ENCODE measurements at regions not wholly inside any gene's neighbourhood (a gene's known extent, or its start where the extent isn't known, plus 50 kb on each side); places are given as distances from the start of the nearest gene placed in this dataset.

DNA sequence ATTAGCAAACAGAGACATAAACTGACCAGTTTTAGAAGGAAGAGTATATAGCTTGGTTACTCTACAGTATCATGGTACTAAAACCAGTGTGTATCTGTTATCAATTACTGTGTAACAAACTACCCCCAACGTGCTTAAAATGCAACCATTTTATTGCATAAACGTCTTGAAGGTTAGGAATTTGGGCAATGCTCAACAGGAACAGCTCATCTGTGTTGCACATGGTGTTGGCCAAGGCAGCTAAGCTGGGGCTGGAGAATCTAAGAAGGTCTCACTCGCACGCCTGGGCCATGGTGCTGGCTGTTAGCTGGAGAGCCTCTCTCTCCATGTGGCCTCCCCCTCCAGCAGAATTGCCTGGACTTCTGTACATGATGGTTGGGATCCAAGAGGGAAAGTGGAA is 81.2 kb upstream of the THBS1 start (continued):
- TF ChIP-seq ZGPAT (CRISPR knock-in tag; IDR thresholded peaks at IDR 0.05) (no peak), ZNF709 (CRISPR knock-in tag; IDR thresholded peaks at IDR 0.05) (no peak), SALL1 (CRISPR knock-in tag; IDR thresholded peaks at IDR 0.05) (no peak)
- TF ChIP-seq, protein P1, sequence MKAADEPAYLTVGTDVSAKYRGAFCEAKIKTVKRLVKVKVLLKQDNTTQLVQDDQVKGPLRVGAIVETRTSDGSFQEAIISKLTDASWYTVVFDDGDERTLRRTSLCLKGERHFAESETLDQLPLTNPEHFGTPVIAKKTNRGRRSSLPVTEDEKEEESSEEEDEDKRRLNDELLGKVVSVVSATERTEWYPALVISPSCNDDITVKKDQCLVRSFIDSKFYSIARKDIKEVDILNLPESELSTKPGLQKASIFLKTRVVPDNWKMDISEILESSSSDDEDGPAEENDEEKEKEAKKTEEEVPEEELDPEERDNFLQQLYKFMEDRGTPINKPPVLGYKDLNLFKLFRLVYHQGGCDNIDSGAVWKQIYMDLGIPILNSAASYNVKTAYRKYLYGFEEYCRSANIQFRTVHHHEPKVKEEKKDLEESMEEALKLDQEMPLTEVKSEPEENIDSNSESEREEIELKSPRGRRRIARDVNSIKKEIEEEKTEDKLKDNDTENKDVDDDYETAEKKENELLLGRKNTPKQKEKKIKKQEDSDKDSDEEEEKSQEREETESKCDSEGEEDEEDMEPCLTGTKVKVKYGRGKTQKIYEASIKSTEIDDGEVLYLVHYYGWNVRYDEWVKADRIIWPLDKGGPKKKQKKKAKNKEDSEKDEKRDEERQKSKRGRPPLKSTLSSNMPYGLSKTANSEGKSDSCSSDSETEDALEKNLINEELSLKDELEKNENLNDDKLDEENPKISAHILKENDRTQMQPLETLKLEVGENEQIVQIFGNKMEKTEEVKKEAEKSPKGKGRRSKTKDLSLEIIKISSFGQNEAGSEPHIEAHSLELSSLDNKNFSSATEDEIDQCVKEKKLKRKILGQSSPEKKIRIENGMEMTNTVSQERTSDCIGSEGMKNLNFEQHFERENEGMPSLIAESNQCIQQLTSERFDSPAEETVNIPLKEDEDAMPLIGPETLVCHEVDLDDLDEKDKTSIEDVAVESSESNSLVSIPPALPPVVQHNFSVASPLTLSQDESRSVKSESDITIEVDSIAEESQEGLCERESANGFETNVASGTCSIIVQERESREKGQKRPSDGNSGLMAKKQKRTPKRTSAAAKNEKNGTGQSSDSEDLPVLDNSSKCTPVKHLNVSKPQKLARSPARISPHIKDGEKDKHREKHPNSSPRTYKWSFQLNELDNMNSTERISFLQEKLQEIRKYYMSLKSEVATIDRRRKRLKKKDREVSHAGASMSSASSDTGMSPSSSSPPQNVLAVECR (CRISPR knock-in tag; IDR thresholded peaks at IDR 0.05; ENCODE audit: borderline replicate concordance), result no peak

DNA sequence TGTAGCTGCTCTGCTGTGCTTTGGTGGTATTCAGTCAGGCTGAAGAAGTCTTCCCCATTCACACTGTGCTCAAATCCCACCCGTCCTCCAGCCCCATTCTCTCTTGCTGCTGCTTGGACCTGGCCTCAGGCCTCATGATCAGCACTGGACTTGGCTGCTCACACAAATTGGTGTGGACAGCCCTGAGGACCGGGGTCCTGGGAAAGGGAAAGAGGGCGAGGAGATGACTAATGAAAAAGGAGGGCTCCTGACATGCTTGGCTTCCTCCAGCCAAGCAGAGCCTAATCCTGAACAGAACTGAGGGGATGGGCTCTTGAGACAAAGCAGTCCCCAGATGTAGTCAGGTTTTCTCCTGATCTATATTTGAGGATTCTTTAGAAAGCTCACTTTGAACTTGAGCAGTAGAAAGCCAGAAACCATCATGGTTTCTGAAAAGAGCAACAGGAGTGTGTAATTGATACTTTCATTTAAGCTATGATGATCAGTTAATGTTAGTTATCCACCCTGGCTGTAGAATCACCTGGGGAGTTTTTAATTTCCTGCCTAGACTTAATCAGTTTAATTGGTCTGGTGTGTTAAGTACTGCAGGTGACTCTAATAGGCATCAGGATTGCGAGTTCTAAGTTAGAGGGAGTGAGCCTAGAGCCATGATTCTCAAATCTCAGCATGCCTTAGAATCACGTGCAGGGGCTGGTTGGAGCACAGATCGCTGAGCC is 79.4 kb upstream of the THBS1 start:
- Histone ChIP-seq H3K27me3 (ENCODE audit: control insufficient read depth in 1 of 2, insufficient read depth in 2 of 2, low read length in 2 of 2) (peaks cover 0 to 11% of the 10 kb centered on the region in 2 experiments; a peak in 2 of 5 replicates), H3K4me1 (ENCODE audit: insufficient read depth, low read length) (no peaks in the 10 kb centered on the region), H3K27ac (ENCODE audit: extremely low read length, insufficient read depth, low read length) (no peak overlapping the region), H3K79me2 (ENCODE audit: insufficient read depth, low read length) (no peaks in the 10 kb centered on the region), H2AFZ (ENCODE audit: low read length) (no peak overlapping the region), H3K4me2 (ENCODE audit: low read depth, low read length) (no peak overlapping the region), H3K9me3 (ENCODE audit: low read length) (no peaks in the 10 kb centered on the region), H4K20me1 (ENCODE audit: insufficient read depth, low read length) (no peaks in the 10 kb centered on the region), H3K36me3 (replicated peaks in 1 of 2; ENCODE audit: control insufficient read depth in 1 of 2, insufficient read depth in 2 of 2, low read length in 2 of 2) (no peaks in the 10 kb centered on the region), H3K9ac (ENCODE audit: insufficient read depth, low read depth, low read length) (no peak overlapping the region), H3K4me3 (replicated peaks in 1 of 3; ENCODE audit: insufficient read depth in 1 of 3, low read depth in 2 of 3, low read length in 3 of 3) (no peak overlapping the region)
- DNase-seq (ENCODE audit: low spot score) (no peak), FAIRE-seq (no peak), ATAC-seq (no peak)
- 17% methylated on average over 6 of the region's 6 CpGs for WGBS (ENCODE audit: low lambda C conversion rate)
- TF ChIP-seq ZNF878 (CRISPR knock-in tag; IDR thresholded peaks at IDR 0.05) (no peak), ZBTB4 (CRISPR knock-in tag; IDR thresholded peaks at IDR 0.05; ENCODE audit: borderline replicate concordance) (no peak), PCBP1 (IDR thresholded peaks at IDR 0.05; ENCODE audit: borderline replicate concordance, low read depth, low read length) (no peak)
- ChIA-PET POLR2A (no interaction called here), CTCF (ENCODE audit: low intra/inter-chr PET ratio, low total read pairs) (no interaction called here)
- intact Hi-C loops (cut with micrococcal nuclease; ENCODE audit: unreplicated experiment) (no loop called here), in situ Hi-C loops (cut with HindIII; ENCODE audit: extremely low pct_ligation_motif_present, low pct_unique_long_range_greater_than_20kb) (no loop called here)
- BruUV-seq (replicated peaks), result no TSS peak
